DMS79 treated with DMSO at 0.1 percent for 48 hours (cell line): ENCODE measurements at regions not wholly inside any gene's neighbourhood (a gene's known extent, or its start where the extent isn't known, plus 50 kb on each side); places are given as distances from the start of the nearest gene placed in this dataset.
"Not testable (repeated sequence)": the region's sequence is repeated elsewhere in the genome, so short reads cannot be mapped to it uniquely, and the experiment has no call there.

ENCODE experiments used
- DNase-seq: peaks from one replicate; lab custom pipeline; 2025; lab: John Stamatoyannopoulos, UW

DNA sequence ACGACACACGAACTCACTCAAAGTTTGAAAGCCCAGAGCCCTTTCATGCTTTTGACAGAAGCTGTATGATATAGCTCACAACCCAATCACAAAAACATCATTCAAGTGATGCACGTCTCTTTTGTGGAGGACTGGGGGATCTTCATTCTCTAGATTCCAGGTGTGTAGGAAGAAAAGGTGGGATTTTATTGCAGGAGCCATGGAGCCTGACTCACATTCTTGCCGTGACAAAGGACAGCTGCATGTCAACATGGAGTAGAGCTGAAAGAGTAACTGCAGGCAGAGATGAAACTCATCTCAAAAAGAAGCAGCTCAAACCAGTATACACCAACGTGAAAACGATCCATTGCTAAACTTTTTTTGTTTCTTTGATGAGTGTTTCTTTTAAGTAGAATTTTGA, 50.9 kb upstream of the PDE1A start:
- no peak for DNase-seq

DNA sequence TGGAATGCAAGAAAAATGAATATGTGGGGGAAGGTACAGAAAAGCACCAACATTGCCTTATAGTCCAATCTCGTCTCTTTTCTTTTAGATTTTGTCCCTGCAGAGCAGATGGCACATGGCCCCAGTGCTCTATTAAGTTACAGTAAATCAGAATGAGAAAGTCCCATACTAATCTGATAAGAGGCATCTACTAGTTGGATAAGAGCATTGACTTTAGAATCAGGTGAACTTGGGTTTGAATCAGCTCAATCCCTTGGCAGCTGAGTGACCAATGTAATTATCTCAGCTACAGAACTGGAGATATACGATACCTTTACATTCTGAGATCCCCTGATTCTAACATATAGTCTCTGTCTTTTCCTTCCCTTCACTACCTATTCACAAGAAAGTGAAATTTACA, 54.8 kb upstream of the PDE1A start:
- no peak for DNase-seq

DNA sequence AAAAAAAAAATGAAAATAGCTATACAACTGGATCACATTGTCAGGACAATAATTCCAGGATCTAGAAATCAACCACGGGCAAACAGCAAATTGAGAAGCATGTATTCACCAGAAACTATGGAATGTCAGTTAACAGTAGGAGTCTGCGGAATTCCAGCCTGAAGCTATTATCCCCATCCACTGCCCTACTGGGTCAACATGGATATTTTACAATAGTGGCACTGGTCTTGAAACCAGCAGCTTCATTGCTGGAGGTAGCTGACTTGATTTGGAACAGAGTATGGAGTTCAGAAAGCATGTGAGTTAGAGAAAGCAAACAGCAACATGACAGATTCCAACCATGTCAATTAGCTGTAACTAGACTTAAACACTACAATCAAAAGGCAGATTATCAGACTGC, 55.7 kb upstream of the PDE1A start:
- DNase-seq: no peak

DNA sequence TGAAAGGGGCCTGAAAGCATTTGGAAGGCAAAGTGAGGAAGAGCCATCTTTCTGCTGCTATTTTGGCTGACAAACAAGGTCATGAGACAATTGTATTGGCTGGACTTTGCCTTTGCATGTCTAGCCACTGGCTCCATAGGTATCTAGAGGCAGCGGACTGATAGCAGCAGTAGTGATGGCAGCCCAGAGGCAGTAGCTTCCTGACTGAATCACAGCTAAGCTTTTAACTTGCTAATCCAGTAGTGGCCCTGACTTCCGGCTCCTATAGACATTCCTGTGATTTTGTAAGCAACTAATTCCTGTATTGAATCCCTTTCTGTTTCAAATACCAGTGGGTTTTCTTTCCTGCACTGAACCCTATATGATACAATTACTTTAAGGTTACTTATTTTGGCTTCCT, 69.8 kb upstream of the PDE1A start:
- DNase-seq: no peak

DNA sequence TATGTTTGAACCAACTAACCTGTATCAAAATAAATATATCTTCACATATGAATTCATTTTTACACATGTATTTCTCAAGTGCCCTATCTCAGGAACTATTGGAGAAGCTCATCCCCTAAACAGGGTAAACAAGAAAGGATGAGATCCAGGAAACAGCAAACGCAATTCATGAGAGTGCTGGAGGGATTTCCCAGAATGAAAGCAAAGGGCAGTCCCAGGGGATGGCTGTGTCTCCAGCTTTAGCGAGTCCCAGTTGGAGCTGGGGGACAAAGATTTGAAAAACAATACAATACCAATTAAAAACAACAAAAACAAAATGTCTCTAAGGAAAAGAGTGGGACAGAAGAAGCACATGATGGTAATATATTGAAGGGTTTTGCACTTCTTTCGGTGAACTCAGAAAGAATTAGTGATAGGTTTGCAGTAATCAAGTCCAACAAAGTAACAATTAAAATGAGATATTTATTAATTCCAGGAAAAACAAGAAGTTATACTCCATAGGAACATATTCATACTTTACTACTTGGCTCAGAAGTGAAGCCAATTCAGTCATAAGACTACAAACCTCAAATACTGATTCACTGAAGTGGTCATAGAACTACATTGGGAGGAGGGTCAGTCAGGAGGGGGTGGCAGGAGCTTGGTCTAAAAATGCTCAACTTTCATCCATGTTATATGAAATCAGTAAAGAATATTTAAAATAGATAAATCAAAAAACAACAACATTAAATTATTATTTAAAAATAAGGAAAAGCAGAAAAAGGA, 73.1 kb upstream of the PDE1A start:
- DNase-seq: no peak

DNA sequence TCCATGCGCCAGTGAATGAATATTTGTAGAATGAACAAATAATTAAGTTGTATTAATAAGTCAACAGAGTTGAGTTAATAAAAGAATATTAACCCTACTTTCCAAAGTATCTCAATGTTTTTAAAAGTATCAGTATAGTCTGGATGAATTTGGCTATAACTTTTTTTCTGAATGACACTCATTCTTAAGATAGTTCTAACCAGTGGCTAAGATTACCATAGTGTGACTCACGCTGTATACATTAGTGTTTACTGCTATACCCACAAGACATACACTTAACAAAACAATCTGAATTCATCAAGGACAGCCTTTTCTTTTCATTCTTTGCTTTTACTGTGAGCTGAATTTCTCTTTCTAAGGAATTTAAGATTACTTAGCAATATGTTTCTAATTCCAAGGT, 77.0 kb upstream of the PDE1A start:
- no peak for DNase-seq

DNA sequence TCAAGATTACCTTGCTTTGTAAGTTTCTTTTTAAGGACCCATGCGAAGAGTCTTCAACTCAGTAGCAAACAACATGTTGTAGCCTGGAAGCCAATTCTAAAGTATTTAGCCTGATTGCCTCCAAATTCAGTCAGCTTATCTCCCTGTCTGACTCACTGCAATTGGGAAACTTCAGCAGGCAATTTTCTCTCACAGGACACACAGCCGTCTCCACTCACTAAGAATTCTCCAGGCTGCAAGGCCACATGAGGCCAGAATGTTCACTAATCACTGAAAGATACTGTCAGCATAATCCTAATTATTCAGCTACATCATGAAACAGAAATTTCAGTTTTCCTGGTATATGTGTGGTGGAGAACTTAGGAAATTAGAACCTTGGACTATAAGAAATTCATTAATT, 78.1 kb upstream of the PDE1A start:
- DNase-seq: no peak

DNA sequence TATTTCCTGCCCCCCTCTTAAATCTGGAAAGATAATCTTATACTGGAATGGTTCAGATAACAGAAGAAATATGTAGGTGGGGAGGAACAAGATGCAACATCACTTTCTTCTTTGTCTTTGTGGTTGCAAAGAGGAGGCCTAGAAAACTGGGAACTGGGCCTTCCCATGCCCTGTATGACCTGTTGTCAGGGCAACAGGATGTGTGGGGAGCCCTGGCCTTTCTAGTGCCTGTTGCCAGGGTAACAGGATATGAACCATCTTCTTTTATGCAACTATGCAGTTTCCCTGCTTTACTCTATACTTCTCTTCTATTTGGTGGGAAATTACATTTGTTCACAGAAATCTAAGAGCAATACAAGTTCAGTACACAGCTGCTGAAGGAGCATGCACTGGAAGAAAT, 79.8 kb upstream of the PDE1A start:
- DNase-seq: peak; percentile 18

DNA sequence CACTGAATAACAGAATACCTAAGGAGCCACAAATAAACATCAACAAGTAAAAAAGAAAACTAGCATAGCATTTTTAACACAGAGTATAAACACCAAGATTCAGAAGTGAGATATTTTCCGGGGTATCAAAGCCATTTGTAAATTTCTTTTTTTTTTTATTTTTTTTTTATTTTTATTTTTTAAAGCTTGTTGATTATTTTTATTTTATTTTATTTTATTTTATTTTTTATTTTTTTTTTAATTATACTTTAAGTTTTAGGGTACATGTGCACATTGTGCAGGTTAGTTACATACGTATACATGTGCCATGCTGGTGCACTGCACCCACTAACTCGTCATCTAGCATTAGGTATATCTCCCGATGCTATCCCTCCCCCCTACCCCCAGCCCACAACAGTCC, 81.7 kb upstream of the PDE1A start:
- DNase-seq: not testable (repeated sequence)

DNA sequence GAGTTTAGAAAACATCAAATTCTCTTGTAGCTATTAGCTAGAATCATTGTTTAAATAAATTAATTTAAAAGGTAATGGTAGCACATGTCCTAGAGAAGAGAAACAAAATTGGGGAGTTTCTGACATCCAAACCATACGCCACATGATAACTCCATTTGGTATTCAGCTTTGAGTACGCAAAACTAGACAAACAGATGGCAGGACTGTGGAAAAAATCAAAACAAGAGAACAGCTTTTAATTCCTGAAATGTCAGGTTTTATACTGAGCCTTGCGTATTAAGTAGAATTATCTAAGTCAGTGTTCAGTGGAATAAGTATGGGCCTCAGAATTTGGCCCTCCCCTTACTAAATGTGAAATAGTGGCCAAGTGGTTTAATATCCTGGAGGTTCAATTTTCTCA, 82.4 kb upstream of the PDE1A start:
- no peak for DNase-seq

DNA sequence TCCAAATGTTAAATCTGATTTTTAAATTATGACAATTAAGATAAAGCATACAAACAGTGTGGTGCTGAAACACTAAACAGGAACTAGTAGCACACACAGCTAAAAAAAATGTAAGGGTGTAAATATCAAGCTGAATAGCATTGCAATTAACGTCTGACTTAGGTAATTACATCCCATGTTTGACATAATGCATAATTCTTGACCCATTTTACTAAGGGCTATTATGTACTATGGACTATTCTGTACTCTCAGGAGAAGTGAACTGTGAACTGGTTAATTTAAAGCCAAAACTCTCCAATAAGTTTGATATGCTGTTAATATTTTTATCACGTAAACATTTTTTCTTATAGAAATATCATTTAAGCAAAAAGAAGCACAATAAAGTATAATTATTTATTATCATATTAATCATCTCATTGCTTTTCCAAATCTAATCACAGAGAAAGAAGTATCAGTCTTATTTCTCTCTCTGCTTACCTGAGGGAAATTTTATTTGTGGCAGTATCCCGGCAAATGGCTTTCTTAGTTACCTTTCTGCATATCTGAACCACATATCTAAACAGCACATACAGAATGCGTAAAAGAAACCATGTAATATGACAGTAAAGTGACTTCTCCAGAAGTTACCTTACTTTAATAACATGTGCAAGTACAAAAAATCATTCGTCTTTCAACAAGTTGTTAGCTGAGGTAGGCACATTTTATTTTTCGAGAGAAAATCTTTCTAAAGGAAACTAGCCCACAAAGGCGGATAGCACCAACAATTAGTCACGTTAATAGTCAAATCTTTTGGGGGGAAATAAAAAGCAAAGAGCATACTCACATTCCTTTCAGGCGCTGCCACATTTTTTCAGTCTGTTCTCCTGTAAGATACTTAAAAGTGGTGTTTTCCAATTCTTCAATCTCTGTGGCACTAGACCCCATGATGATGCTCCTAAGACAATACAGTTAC, 94.9 kb upstream of the PDE1A start:
- DNase-seq: no peak

DNA sequence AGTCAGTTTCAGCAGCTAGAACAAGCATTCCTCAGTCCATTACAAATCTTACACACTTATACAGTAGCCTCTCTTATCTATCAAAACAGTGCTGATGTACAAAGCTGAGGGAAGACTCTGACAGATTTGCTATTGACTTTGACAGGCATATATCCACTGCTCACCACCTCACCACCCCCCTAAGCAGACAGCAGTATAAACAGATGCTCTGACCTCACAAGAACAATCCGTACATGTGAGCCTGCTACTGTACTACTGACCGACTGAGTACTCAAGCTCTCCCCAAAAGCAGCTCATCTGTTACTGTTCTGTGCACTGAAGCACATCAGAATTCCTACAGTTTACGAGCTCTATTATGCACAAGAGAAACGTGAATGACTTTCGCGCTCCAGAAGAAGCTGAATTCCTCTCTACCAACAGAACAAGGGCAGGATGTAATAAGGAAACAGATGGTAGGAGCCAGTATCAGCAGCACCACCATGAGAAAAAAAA, 95.6 kb upstream of the PDE1A start:
- peak; percentile 66 for DNase-seq

DNA sequence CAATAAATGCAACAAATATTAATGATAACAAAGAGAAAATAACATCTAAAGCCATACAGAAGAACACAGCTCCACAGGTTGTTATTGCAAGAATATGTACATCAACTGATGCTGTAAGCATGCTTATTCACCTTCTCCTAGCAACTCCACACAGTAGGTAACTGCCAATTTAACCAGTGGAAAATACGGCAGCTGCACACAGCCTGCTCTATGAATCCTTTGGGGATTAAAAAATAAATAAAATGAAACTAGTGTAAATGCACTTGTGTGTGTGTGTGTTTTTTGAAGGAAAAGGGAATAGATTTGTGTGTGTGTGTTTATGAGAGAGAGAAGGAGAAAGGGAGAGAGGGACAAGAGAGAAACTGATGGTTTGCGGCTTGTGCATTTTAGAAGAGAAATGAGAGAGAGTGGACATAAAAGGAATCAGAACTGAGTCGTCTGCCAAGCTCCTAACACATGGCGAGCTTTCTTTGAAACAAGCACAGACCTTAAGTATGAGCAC, 96.2 kb upstream of the PDE1A start:
- peak; percentile 57 for DNase-seq

DNA sequence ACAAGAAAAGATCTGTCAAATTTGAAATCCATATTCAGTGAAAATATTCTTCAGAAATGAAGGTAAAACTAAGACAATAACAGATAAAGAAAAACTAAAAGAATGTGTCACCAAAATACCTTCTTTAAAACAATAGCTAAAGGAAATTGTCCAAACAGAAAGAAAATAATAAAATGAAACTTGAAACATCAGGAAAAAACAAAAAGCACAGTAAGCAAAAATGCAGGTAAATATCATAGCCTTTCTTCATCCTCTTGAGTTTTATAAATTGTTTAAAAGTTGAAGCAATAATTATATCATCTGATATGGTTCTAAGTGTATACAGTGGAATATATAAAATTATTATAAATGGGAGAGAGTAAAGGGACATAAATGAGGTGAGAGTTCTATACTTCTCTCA, 103.8 kb upstream of the PDE1A start:
- DNase-seq: no peak

DNA sequence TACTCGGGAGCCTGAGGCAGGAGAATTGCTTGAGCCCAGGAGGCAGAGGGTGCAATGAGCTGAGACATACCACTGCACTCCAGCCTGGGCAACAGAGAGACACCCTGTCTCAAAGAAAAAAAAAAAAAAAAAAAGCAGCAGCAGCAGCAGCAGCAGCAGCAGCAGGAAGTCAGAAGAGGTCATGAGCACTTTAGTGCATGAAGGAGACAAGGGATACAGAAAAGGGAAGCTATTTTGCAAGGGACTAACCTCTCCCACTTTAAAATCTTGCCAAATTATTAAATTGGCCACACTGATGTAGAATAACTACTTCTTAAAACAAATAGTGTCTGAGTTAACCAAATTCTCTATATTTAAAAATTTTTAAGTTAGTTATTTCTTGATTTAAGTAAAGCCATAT, 113.4 kb upstream of the PDE1A start:
- no peak for DNase-seq

DNA sequence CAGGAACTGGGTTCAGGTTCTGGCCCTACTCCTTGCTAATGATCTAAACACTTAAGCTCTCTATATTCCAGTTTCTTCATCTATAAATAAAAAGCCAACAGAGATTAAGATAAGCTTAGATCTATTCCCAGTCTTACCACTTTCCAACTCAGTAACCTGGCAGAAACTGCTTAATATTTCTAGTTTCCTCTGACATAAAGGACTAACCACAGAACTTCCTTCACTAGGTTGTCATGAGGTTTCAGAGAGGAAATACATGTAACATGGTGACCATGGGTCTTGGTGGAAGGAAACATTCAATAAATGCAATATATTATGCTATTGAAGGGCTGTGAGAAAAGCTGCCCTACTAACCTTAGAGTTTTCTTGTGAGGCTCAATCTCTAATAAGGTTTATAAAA, 114.4 kb upstream of the PDE1A start:
- DNase-seq: no peak

DNA sequence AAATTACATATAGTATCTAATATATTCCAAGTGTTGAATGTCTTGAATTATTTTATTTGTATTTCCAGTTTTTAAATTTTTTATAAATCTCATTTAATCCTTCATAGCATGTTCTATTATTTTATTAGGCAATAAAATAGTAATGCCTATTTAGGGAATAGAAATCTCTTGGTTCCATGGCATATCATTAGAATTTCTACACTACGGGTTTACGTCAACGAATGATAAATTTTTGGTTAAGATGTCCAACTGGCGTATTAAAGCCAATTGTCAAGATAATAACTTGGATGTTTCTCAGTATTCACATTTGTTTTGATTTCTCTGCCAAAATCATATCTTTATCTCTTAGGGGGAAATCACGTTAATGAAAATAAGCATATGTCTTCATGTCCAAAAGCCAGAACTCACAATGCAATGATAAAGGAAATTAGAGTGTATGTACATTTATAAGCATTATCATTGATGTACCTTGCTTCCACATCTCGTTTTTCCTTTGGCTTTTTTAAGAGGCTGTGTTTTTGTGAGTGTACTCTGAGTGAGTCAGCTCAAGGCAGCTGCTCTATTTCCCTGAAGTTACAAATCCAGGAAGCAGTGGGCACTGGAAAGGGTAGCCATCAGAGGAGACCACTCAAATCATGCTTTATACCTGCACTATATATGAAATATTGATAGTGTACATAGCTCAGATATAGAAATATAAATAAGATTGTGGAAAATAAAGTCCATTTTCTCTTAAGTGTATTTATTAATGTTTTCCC, 115.8 kb upstream of the PDE1A start:
- no peak for DNase-seq

DNA sequence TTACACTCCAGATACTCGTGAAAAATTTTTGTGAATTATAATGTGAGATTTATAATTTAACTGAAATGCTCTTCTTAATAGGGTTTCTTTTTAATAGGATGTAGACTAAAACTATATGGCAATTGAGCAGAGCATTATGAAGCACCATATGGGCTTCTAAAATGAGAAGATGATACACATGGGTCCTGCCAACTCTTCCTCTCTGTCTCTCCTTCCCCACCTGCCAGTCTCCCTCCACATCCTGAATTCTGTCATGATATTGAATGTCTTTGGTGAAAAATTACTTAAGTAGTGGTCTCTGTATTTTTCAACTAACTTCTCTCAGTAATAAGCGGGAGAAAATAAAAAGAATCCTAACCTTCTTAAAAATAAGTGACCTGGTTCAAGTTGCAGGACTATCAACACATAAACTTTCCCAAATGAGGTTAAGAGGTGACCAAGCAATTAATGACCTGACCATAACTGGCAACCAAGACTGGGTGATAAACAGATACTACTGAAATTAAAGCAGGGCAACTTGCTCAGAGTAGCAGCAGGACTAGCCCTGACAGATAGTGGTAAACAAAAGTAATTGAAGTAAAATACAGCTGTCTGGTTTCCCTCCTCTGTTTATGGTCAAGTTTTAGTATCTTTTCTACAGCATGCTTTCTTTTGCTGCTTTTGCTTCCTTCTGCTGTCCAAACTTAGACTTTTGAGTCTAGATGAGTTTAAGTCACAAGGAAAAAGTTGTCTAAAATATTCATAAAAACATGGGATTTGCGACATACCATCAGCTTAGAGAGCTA, 117.1 kb upstream of the PDE1A start:
- DNase-seq: no peak

DNA sequence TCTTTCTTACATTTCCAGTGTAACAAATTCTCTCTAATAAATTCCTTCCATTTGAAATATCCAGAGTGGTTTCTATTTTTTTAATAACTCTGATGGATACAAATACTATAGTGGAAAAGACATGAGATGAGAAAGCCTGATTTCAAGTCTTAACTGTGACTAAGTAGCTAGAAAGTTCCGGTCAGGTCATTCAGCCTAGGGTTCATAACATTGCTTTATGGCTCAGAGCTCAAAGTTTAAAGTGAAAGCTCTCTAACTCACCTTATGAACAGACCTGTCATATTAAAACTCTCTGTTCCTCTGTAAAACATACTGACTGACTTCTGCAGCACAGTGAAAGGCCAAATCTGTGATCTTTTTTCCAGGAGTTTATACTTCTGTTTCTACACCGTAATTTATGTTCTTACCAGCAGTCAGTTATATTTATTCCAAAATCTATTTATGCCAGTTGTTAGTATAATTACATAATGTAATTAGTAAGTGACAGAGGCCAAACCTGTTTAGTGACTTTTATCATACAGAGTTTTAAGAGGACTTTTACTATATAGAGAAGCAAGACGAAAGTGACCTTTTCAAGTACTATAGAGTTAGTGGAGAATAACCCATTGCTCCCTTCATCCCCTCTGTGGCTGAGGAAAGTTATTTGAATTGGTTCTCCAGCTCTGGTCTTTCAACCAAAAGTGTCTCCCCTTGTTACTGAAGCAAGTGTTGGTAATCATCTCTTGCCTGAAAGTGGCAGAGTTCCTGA, 118.8 kb upstream of the PDE1A start:
- DNase-seq: no peak

DNA sequence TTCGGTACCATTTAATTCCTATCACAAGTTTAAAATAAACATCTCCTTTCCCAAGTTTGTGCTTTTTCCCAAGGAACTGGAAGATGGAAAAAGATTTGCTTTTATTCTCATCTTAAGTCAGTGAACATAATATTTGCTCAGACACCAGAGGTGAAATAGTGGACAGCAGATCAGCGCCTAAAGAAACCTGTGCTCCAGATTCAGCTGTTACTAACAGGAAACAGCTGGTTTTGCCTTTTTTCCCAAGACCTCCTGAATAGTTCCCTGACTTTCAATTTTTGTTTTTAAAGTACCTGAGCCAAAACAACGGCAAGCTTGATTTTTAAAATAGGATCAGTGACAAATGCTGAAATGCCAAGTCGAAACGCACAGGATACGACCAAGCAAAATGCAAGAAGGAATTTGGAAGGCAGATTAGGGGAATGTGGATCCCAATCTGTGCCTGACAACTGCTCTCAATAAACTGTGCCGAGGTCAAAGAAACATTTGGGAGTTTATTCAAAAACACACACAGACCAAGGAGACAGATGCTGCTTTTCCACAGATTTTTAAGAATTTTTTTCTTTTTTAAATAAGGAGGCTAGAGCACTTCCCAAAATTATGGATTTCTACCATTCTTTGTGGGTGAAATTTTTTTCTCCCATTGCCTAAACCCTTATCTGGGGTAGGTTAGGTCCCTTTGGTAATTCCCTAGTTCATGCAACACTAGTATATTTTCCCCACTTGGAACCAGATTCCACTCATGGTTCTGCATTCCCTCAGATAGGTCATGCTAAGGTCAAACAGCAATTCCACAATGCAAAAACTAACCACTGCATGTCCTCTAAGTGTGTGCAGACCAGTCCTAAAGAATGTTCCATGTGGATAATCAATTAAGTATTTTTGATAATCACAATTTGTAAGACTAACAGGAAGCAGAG, 121.5 kb upstream of the PDE1A start:
- no peak for DNase-seq
